LNCAP (cell line): ENCODE measurements at regions not wholly inside any gene's neighbourhood (a gene's known extent, or its start where the extent isn't known, plus 50 kb on each side); places are given as distances from the start of the nearest gene placed in this dataset.

Experiments
- CTCF ChIP-seq: fragments of 450-650 bp; IDR thresholded peaks from 2 replicates; pipeline ENCODE4 v1.5.1; 2017; ENCODE audit warnings: mild to moderate bottlenecking

GRCh38 chr12:105977652-105978051 is 161.1 kb downstream of the NUAK1 start:
- no peak for TF ChIP-seq CTCF

GRCh38 chr12:105978276-105978675 is 160.5 kb downstream of the NUAK1 start:
- no peak for TF ChIP-seq CTCF

GRCh38 chr12:105978686-105979085 is 160.1 kb downstream of the NUAK1 start:
- no peak for TF ChIP-seq CTCF

- TF ChIP-seq CTCF = no peak
These were observed 158.7 kb downstream of the NUAK1 start for GRCh38 chr12:105980085-105980484.

- no peak for TF ChIP-seq CTCF
These were observed 158.2 kb downstream of the NUAK1 start for GRCh38 chr12:105980533-105980932.

GRCh38 chr12:105982022-105982421 is 156.7 kb downstream of the NUAK1 start:
- TF ChIP-seq CTCF = no peak

GRCh38 chr12:105983622-105984320 is 155.0 kb downstream of the NUAK1 start:
- no peak for TF ChIP-seq CTCF

GRCh38 chr12:105985383-105985782 is 153.4 kb downstream of the NUAK1 start:
- no peak for TF ChIP-seq CTCF
